GM12864 (cell line): ENCODE measurements at regions not wholly inside any gene's neighbourhood (a gene's known extent, or its start where the extent isn't known, plus 50 kb on each side); places are given as distances from the start of the nearest gene placed in this dataset.

ENCODE experiments used
- DNase-seq: peaks from one replicate; pipeline ENCODE4 v3.0.0-alpha.2; 2011; ENCODE audit warnings: low read depth
- H3K4me3 ChIP-seq: 2 replicates; pipeline ENCODE4 v1.5.1; 2011; ENCODE audit warnings: mild to moderate bottlenecking, low read depth, low read length, control low read depth
- CTCF ChIP-seq: IDR thresholded peaks from 2 replicates; pipeline ENCODE4 v1.5.1; 2011; ENCODE audit warnings: low read depth, mild to moderate bottlenecking, moderate library complexity, low read length, control low read depth, inconsistent platforms; ENCODE audit errors: missing control alignments

GRCh38 chr7:25845464-25845863 is 306.5 kb upstream of the NFE2L3 start:
- no peak overlapping the region for H3K4me3 ChIP-seq
- no peak for TF ChIP-seq CTCF
- DNase-seq: no peak

GRCh38 chr7:25846722-25847121 is 305.3 kb upstream of the NFE2L3 start:
- TF ChIP-seq CTCF: no peak
- H3K4me3 ChIP-seq: no peak overlapping the region
- no peak for DNase-seq

GRCh38 chr7:25847336-25848070 is 304.5 kb upstream of the NFE2L3 start:
- no peak for TF ChIP-seq CTCF
- no peak for DNase-seq
- H3K4me3 ChIP-seq: no peak overlapping the region

- no peak for DNase-seq
- no peak for TF ChIP-seq CTCF
- H3K4me3 ChIP-seq: no peak overlapping the region
Measured at GRCh38 chr7:25849500-25850184, 302.4 kb upstream of the NFE2L3 start.

GRCh38 chr7:25850216-25850615 is 301.8 kb upstream of the NFE2L3 start:
- TF ChIP-seq CTCF: no peak
- no peak overlapping the region for H3K4me3 ChIP-seq
- DNase-seq: no peak

- no peak for DNase-seq
- H3K4me3 ChIP-seq: no peak overlapping the region
- TF ChIP-seq CTCF: no peak
Measured at GRCh38 chr7:25850735-25851134, 301.3 kb upstream of the NFE2L3 start.
